Left ventricle myocardium inferior (tissue), 1 donor: ENCODE measurements at regions not wholly inside any gene's neighbourhood (a gene's known extent, or its start where the extent isn't known, plus 50 kb on each side); places are given as distances from the start of the nearest gene placed in this dataset.

ENCODE experiments used
- DNase-seq: peaks from one replicate; pipeline ENCODE4 v3.0.0-alpha.2; 2020
- H3K27ac ChIP-seq: fragments of 200-600 bp; replicated peaks from 2 replicates; pipeline ENCODE4 v1.8.0; 2021
- H3K27me3 ChIP-seq: fragments of 200-600 bp; 2 replicates; pipeline ENCODE4 v1.8.0; 2021; ENCODE audit warnings: low read depth
- H3K36me3 ChIP-seq: fragments of 200-600 bp; 2 replicates; pipeline ENCODE4 v1.8.0; 2021
- H3K4me1 ChIP-seq: fragments of 200-600 bp; 2 replicates; pipeline ENCODE4 v1.8.0; 2021
- H3K4me3 ChIP-seq: fragments of 200-600 bp; 2 replicates; pipeline ENCODE4 v1.8.0; 2021; ENCODE audit warnings: mild to moderate bottlenecking, moderate library complexity
- H3K9me3 ChIP-seq: fragments of 200-600 bp; replicated peaks from 2 replicates; pipeline ENCODE4 v1.8.0; 2021
- intact Hi-C: fragments of 100-400 bp; cut with micrococcal nuclease; formaldehyde crosslinking; loops from one replicate; pipeline ENCODE4 v1.11.0; 2022
- TF ChIP-seq, protein P1 (sequence below): fragments of 200-600 bp; IDR thresholded peaks from 2 replicates; pipeline ENCODE4 v1.8.0; 2021; ENCODE audit warnings: antibody characterized with exemption, mild to moderate bottlenecking, borderline replicate concordance
- donor health status: DM: no; HTN: yes; CAD: no; lungs with severe emphysema.

DNA sequence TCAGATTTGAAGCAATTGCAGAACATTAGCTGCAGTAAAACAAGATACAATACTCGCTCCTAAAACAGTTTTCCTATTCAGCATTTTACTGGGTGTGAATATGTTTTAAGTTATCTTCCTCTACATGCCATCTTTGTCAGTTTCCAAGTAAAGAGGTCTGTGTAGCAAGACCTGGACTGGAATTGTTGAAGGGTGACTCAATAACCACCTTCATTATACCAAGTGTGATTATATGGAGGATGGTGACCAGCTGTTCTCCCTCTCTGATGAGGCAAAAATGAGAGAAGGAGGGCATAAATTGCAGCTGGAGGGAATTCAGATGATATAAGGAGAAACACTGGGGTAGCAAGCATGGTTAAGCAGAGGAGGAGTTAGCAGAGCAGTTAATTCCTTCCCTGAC is 922.1 kb upstream of the SLIT2 start:
- DNase-seq = no peak
- H3K36me3 ChIP-seq = no peaks in the 10 kb centered on the region
- no peak overlapping the region for H3K27ac ChIP-seq
- TF ChIP-seq, protein P1, sequence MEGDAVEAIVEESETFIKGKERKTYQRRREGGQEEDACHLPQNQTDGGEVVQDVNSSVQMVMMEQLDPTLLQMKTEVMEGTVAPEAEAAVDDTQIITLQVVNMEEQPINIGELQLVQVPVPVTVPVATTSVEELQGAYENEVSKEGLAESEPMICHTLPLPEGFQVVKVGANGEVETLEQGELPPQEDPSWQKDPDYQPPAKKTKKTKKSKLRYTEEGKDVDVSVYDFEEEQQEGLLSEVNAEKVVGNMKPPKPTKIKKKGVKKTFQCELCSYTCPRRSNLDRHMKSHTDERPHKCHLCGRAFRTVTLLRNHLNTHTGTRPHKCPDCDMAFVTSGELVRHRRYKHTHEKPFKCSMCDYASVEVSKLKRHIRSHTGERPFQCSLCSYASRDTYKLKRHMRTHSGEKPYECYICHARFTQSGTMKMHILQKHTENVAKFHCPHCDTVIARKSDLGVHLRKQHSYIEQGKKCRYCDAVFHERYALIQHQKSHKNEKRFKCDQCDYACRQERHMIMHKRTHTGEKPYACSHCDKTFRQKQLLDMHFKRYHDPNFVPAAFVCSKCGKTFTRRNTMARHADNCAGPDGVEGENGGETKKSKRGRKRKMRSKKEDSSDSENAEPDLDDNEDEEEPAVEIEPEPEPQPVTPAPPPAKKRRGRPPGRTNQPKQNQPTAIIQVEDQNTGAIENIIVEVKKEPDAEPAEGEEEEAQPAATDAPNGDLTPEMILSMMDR = no peak
- intact Hi-C loops = no loop called here
- H3K9me3 ChIP-seq = peaks cover 10% of the 10 kb centered on the region
- no peaks in the 10 kb centered on the region for H3K4me1 ChIP-seq
- no peak overlapping the region for H3K4me3 ChIP-seq
- no peaks in the 10 kb centered on the region for H3K27me3 ChIP-seq

DNA sequence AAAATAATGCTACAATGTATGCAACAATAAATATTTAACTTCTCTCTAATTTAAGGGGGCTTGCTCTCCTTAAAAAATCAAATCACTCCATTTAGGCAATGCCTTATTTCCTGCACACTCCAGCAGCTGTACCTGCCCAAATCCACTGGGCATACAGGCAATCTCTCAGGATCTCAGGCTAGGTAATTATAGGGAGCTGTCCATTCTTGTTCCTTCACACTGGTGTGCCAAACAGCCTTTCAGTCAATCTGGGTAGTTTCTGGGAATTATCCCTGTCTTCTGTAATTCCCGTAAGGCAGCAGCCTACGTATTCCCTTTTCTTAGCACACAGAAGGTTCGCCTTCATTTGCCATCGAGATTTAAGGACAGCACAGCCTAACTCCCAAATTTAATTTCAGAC is 922.6 kb upstream of the SLIT2 start:
- no peak for DNase-seq
- H3K4me1 ChIP-seq = no peaks in the 10 kb centered on the region
- intact Hi-C loops = no loop called here

DNA sequence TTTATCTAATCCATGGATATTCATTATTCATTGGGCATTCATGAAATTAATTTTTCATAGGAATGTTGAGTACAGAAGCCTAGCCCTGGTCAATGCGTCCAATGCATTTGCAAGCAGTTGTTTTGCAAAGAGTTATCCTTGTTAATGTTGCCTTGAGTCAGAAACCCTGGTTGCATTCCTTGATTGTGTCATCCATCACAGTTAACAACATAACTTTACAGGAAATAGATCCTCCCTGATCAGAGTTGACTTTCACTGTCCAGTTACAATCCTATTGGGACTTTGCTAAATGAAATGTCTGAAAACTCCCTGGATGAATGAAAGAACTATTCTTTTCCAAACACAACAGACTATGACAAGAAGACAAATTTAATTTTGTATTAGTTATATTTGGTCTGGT is 924.3 kb upstream of the SLIT2 start:
- Histone ChIP-seq H3K27ac (no peak overlapping the region), H3K4me1 (no peaks in the 10 kb centered on the region), H3K9me3 (no peaks in the 10 kb centered on the region), H3K4me3 (no peak overlapping the region), H3K36me3 (no peaks in the 10 kb centered on the region), H3K27me3 (no peaks in the 10 kb centered on the region)
- TF ChIP-seq, protein P1 = no peak
- intact Hi-C loops = no loop called here
- no peak for DNase-seq

More for the DNA sequence above, 922.6 kb upstream of the SLIT2 start:
- no peak overlapping the region for H3K27ac ChIP-seq
- no peaks in the 10 kb centered on the region for H3K27me3 ChIP-seq
- no peak overlapping the region for H3K4me3 ChIP-seq
- TF ChIP-seq, protein P1 = no peak
- H3K9me3 ChIP-seq = peaks cover 8% of the 10 kb centered on the region
- H3K36me3 ChIP-seq = no peaks in the 10 kb centered on the region

DNA sequence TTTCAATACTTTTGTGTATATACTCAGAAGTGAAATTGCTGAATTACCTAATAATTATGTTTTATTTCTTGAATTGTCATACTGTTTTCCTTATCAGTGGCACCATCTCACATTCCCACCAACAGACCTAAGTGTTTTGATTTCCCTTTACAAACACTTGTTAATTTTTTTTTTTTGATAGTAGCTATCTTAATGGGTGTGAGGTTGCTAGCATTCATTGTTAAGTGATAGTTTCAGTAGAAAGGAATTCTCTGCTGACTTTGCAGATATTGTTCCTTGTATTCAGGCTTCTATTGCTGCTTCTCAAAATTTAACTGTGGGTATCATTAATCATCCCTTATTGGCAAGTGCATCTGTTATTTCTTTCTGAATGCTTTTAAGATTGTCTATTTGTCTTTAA is 927.5 kb upstream of the SLIT2 start:
- no peak overlapping the region for H3K27ac ChIP-seq
- H3K36me3 ChIP-seq = no peaks in the 10 kb centered on the region
- DNase-seq = no peak
- intact Hi-C loops = no loop called here
- no peaks in the 10 kb centered on the region for H3K9me3 ChIP-seq
- no peaks in the 10 kb centered on the region for H3K27me3 ChIP-seq
- no peak overlapping the region for H3K4me3 ChIP-seq
- TF ChIP-seq, protein P1 = no peak
- H3K4me1 ChIP-seq = no peaks in the 10 kb centered on the region

DNA sequence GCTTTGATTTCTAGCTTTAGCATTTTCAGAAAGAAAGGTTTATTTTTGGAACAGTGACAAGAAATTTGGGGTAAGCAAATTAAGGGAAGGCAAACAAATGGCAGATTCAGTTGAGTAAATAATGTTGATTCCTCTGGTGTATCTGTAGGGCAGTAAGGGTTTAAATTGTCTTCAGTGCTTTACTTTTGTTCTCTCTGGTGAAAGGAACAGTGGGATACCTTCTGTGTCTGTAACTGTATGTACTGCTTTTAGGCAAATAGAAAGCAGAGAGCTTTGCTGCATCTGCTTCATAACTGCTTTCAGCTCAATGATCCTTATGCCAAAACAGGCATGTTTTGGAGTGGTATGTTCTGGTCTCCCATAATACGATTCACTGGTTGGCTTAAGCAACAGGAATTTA is 932.1 kb upstream of the SLIT2 start:
- DNase-seq = no peak
- Histone ChIP-seq H3K9me3 (no peaks in the 10 kb centered on the region), H3K4me1 (no peaks in the 10 kb centered on the region), H3K27ac (no peak overlapping the region), H3K27me3 (no peaks in the 10 kb centered on the region), H3K4me3 (no peak overlapping the region), H3K36me3 (no peaks in the 10 kb centered on the region)
- intact Hi-C loops = no loop called here
- TF ChIP-seq, protein P1 = no peak

DNA sequence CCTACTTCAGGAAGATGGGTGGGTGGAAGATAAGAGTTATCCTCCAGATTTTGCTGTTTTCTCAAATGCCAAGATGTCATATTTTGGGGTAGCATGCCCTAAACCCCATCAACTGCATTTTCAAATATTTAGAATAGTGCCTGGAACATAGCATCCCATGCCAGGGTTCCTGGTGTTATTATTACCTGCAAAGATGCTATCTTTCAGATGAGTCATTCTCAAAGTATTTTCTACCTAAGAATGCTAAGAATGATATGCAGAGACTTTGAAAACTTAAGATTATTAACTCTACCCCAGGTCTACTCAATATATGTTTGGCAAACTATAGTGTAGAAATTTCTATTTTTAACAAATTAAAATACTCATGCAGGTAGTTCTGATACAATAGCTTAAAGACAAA is 934.3 kb upstream of the SLIT2 start:
- TF ChIP-seq, protein P1 = no peak
- no peaks in the 10 kb centered on the region for H3K36me3 ChIP-seq
- H3K9me3 ChIP-seq = no peaks in the 10 kb centered on the region
- H3K27me3 ChIP-seq = no peaks in the 10 kb centered on the region
- no peaks in the 10 kb centered on the region for H3K4me1 ChIP-seq
- DNase-seq = no peak
- intact Hi-C loops = no loop called here
- H3K4me3 ChIP-seq = no peak overlapping the region
- H3K27ac ChIP-seq = no peak overlapping the region
